Fibroblast of lung (primary cell): ENCODE measurements at regions not wholly inside any gene's neighbourhood (a gene's known extent, or its start where the extent isn't known, plus 50 kb on each side); places are given as distances from the start of the nearest gene placed in this dataset.

ENCODE experiments used
- DNase-seq, 2 donors: peaks; one replicate each; pipeline versions ENCODE4 v3.0.0 to v3.0.0-alpha.2; 2010; ENCODE audit warnings: low read depth in 2 of 2
- H2AFZ ChIP-seq: 2 replicates; pipeline ENCODE4 v1.5.1; 2012; ENCODE audit warnings: low read length, control low read depth, inconsistent platforms
- H3K27ac ChIP-seq: 2 replicates; pipeline ENCODE4 v1.5.1; 2011; ENCODE audit warnings: low read length, control low read depth; ENCODE audit not compliant: insufficient read depth
- H3K27me3 ChIP-seq: 2 replicates; pipeline ENCODE4 v1.5.1; 2011; ENCODE audit warnings: mild to moderate bottlenecking, low read length; ENCODE audit not compliant: control insufficient read depth, insufficient read depth
- H3K36me3 ChIP-seq: 2 replicates; pipeline ENCODE4 v1.5.1; 2011; ENCODE audit warnings: low read length; ENCODE audit not compliant: control insufficient read depth, insufficient read depth
- H3K4me1 ChIP-seq: 2 replicates; pipeline ENCODE4 v1.5.1; 2011; ENCODE audit warnings: low read length; ENCODE audit not compliant: control insufficient read depth, insufficient read depth; ENCODE audit errors: extremely low read depth
- H3K4me2 ChIP-seq: 2 replicates; pipeline ENCODE4 v1.5.1; 2011; ENCODE audit warnings: low read length, control low read depth; ENCODE audit not compliant: insufficient read depth; ENCODE audit errors: extremely low read depth
- H3K4me3 ChIP-seq, 4 experiments: fragments of 200-600 bp in 1 of 4; sonication (generic) in 1 of 4; replicated peaks in 1 of 4; 2 replicates each; pipeline ENCODE4 v1.5.1; 2011 to 2016; ENCODE audit warnings: low read length in 4 of 4, low read depth in 3 of 4, mild to moderate bottlenecking in 3 of 4, control low read depth in 2 of 4, inconsistent platforms in 1 of 4, mixed read lengths in 1 of 4; ENCODE audit not compliant: insufficient read depth in 1 of 4; ENCODE audit errors: control extremely low read depth in 1 of 4
- H3K79me2 ChIP-seq: 2 replicates; pipeline ENCODE4 v1.5.1; 2012; ENCODE audit warnings: mild to moderate bottlenecking, low read length, inconsistent platforms; ENCODE audit not compliant: control insufficient read depth, insufficient read depth
- H3K9ac ChIP-seq: 2 replicates; pipeline ENCODE4 v1.5.1; 2011; ENCODE audit warnings: mild to moderate bottlenecking, low read length, control low read depth; ENCODE audit not compliant: insufficient read depth
- H3K9me3 ChIP-seq: 2 replicates; pipeline ENCODE4 v1.5.1; 2012; ENCODE audit warnings: low read depth, low read length; ENCODE audit not compliant: control insufficient read depth, insufficient read depth
- H4K20me1 ChIP-seq: 2 replicates; pipeline ENCODE4 v1.5.1; 2011; ENCODE audit warnings: low read length; ENCODE audit not compliant: control insufficient read depth, insufficient read depth; ENCODE audit errors: extremely low read depth
- CTCF ChIP-seq, 2 donors: IDR thresholded peaks in 1 of 2; conservative IDR thresholded peaks in 1 of 2; 1 replicate in 1 of 2; 2 replicates in 1 of 2; pipeline ENCODE4 v1.5.1; 2011 to 2012; ENCODE audit warnings: low read length in 2 of 2, control low read depth in 1 of 2, inconsistent platforms in 1 of 2, low read depth in 1 of 2, mild to moderate bottlenecking in 1 of 2
- EZH2 ChIP-seq: IDR thresholded peaks from 2 replicates; pipeline ENCODE4 v1.5.1; 2012; ENCODE audit warnings: low read length, control low read depth, mild to moderate bottlenecking; ENCODE audit errors: missing control alignments

GRCh38 chr3:72188536-72188935 is 403.6 kb upstream of the PROK2 start:
- Histone ChIP-seq H3K36me3 (no peaks in the 10 kb centered on the region), H3K9me3 (no peaks in the 10 kb centered on the region), H3K79me2 (no peaks in the 10 kb centered on the region), H4K20me1 (no peaks in the 10 kb centered on the region), H2AFZ (no peak overlapping the region), H3K27ac (no peak overlapping the region), H3K9ac (no peak overlapping the region), H3K4me3 (no peak overlapping the region), H3K4me1 (peaks cover 5% of the 10 kb centered on the region), H3K4me2 (no peak overlapping the region), H3K27me3 (no peaks in the 10 kb centered on the region)
- DNase-seq = no peak
- no peak for TF ChIP-seq CTCF (conservative IDR thresholded peaks at IDR 0.05 in 1 of 2, IDR thresholded peaks at IDR 0.05 in 1 of 2; ENCODE audit: low read depth in 1 of 2, low read length in 2 of 2)
- TF ChIP-seq EZH2 = no peak

GRCh38 chr3:72187131-72187530 is 402.2 kb upstream of the PROK2 start:
- H3K4me3 ChIP-seq = no peak overlapping the region

GRCh38 chr3:72186400-72186855 is 401.5 kb upstream of the PROK2 start:
- Histone ChIP-seq H2AFZ (no peak overlapping the region), H3K36me3 (no peaks in the 10 kb centered on the region), H3K9ac (no peak overlapping the region), H3K9me3 (no peaks in the 10 kb centered on the region), H3K4me1 (peaks cover 5% of the 10 kb centered on the region), H3K27ac (no peak overlapping the region), H4K20me1 (no peaks in the 10 kb centered on the region), H3K79me2 (no peaks in the 10 kb centered on the region), H3K27me3 (peaks cover 2% of the 10 kb centered on the region), H3K4me2 (peak overlapping the region; percentile 8), H3K4me3 (no peak overlapping the region)
- TF ChIP-seq EZH2 = no peak
- no peak for TF ChIP-seq CTCF (conservative IDR thresholded peaks at IDR 0.05 in 1 of 2, IDR thresholded peaks at IDR 0.05 in 1 of 2; ENCODE audit: low read depth in 1 of 2, low read length in 2 of 2)
- DNase-seq = peak; percentile 51 to 76

More at GRCh38 chr3:72187131-72187530, 402.2 kb upstream of the PROK2 start:
- Histone ChIP-seq H3K4me1 (peaks cover 5% of the 10 kb centered on the region), H3K9ac (no peak overlapping the region), H3K9me3 (no peaks in the 10 kb centered on the region), H3K4me2 (no peak overlapping the region), H3K79me2 (no peaks in the 10 kb centered on the region), H3K27me3 (no peaks in the 10 kb centered on the region), H3K36me3 (no peaks in the 10 kb centered on the region), H4K20me1 (no peaks in the 10 kb centered on the region), H2AFZ (no peak overlapping the region), H3K27ac (no peak overlapping the region)
- peak in 1 of 2 donors; percentile 4 for DNase-seq
- TF ChIP-seq CTCF (conservative IDR thresholded peaks at IDR 0.05 in 1 of 2, IDR thresholded peaks at IDR 0.05 in 1 of 2; ENCODE audit: low read depth in 1 of 2, low read length in 2 of 2) (peak in 1 of 2 donors; percentile 16), EZH2 (no peak)
